ENCODE measurements at regions not wholly inside any gene's neighbourhood (a gene's known extent, or its start where the extent isn't known, plus 50 kb on each side); places are given as distances from the start of the nearest gene placed in this dataset.

GRCh38 chr2:153786016-153786415 is 85.7 kb upstream of the GALNT13 start:
- 85 to 91% methylated on average over 4 to 5 of the region's 5 CpGs for WGBS, 2 donors
- DNase-seq (no peak), ATAC-seq (ENCODE audit: low FRiP score in 2 of 2) (no peak)
- no peaks in the 10 kb centered on the region for H3K4me1 ChIP-seq
- H3K9me3 ChIP-seq, result peaks cover 0 to 4% (median 0%) of the 10 kb centered on the region in 4 donors
- no peaks in the 10 kb centered on the region for H3K36me3 ChIP-seq
- no peak overlapping the region for H3K4me3 ChIP-seq
- TF ChIP-seq EP300 (IDR thresholded peaks at IDR 0.05), result no peak
- no peak for TF ChIP-seq CTCF (IDR thresholded peaks at IDR 0.05)
- no peak for TF ChIP-seq POLR2A (IDR thresholded peaks at IDR 0.05)
- H3K27me3 ChIP-seq, result no peaks in the 10 kb centered on the region
- no peak overlapping the region for H3K27ac ChIP-seq

GRCh38 chr2:153787612-153788011 is 84.1 kb upstream of the GALNT13 start:
- TF ChIP-seq EP300 (IDR thresholded peaks at IDR 0.05) (no peak), POLR2A (IDR thresholded peaks at IDR 0.05) (no peak), POLR2AphosphoS5 (IDR thresholded peaks at IDR 0.05) (no peak), CTCF (IDR thresholded peaks at IDR 0.05) (no peak)
- no peak overlapping the region for H3K27ac ChIP-seq
- no peak overlapping the region for H3K4me3 ChIP-seq
- DNase-seq, result no peak
- H3K36me3 ChIP-seq, result no peaks in the 10 kb centered on the region
- no peaks in the 10 kb centered on the region for H3K27me3 ChIP-seq
- peaks cover 0 to 4% (median 0%) of the 10 kb centered on the region in 4 donors for H3K9me3 ChIP-seq
- no peaks in the 10 kb centered on the region for H3K4me1 ChIP-seq
- 93 to 97% methylated on average over 1 of the region's 1 CpG for WGBS, 2 donors
- ATAC-seq (ENCODE audit: low FRiP score in 2 of 2), result no peak

DNA sequence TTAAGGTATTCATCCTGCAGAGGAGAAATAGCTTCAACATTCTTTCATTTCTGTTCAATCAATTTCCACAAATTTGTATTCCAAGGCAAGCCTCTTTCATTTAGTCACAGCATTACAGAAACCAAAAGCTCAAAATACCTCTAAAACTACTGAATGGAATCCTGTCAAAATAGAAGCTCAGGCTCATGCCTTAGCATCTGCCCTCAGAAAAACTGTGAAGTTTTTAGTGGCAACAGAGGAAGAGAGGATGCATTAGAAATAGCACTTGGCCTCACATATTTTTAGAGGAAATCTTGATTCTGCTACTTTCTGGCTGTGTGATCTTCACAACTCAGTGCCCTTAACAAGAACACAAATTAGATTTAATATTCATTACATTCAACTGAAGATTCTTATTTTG is 69.1 kb upstream of the GALNT13 start:
- Histone ChIP-seq H3K4me3 (no peak overlapping the region), H3K27me3 (no peaks in the 10 kb centered on the region), H3K9me3 (no peaks in the 10 kb centered on the region), H3K4me1 (no peaks in the 10 kb centered on the region), H3K36me3 (no peaks in the 10 kb centered on the region), H3K27ac (no peak overlapping the region)
- TF ChIP-seq POLR2AphosphoS5 (IDR thresholded peaks at IDR 0.05) (no peak), EP300 (IDR thresholded peaks at IDR 0.05) (no peak), POLR2A (IDR thresholded peaks at IDR 0.05) (no peak), CTCF (IDR thresholded peaks at IDR 0.05) (no peak)
- DNase-seq (no peak), ATAC-seq (ENCODE audit: low FRiP score in 2 of 2) (no peak)

DNA sequence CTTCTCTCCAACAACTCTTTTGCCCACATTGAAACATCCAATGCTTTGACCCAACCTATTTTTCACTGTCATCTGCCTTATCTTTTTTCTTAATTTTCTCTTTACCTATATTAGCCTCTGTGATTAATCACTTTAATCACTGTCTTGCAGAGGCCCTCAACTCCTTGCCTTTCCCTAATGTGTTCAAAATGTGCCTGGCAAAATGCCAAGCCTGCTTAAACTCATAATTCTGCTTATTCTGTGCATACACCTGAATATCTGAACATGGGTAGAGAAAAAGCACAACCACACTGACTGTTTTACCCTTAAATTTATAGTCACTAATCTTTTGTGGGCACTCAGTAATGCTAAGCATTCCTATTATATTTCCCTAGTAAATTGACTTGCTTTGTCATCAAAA is 63.0 kb upstream of the GALNT13 start:
- no peaks in the 10 kb centered on the region for H3K4me1 ChIP-seq
- no peaks in the 10 kb centered on the region for H3K9me3 ChIP-seq
- TF ChIP-seq EP300 (IDR thresholded peaks at IDR 0.05), result no peak
- no peak for TF ChIP-seq POLR2AphosphoS5 (IDR thresholded peaks at IDR 0.05)
- no peak for TF ChIP-seq POLR2A (IDR thresholded peaks at IDR 0.05)
- TF ChIP-seq CTCF (IDR thresholded peaks at IDR 0.05), result no peak
- no peak overlapping the region for H3K27ac ChIP-seq
- no peaks in the 10 kb centered on the region for H3K27me3 ChIP-seq
- DNase-seq (no peak), ATAC-seq (ENCODE audit: low FRiP score in 2 of 2) (no peak)
- no peaks in the 10 kb centered on the region for H3K36me3 ChIP-seq
- H3K4me3 ChIP-seq, result no peak overlapping the region

- H3K27ac ChIP-seq, result no peak overlapping the region
- ATAC-seq (ENCODE audit: low FRiP score in 2 of 2), result no peak
- H3K4me3 ChIP-seq, result no peak overlapping the region
- H3K9me3 ChIP-seq, result no peaks in the 10 kb centered on the region
- no peaks in the 10 kb centered on the region for H3K27me3 ChIP-seq
- WGBS, 2 donors, result 32 to 61% methylated on average over 1 of the region's 1 CpG
- no peak for DNase-seq
- TF ChIP-seq CTCF (IDR thresholded peaks at IDR 0.05), result no peak
- no peak for TF ChIP-seq POLR2AphosphoS5 (IDR thresholded peaks at IDR 0.05)
- no peak for TF ChIP-seq POLR2A (IDR thresholded peaks at IDR 0.05)
- TF ChIP-seq EP300 (IDR thresholded peaks at IDR 0.05), result no peak
- H3K36me3 ChIP-seq, result no peaks in the 10 kb centered on the region
- H3K4me1 ChIP-seq, result no peaks in the 10 kb centered on the region
Measured at GRCh38 chr2:153811516-153811915, 60.2 kb upstream of the GALNT13 start.
